CD4-positive, alpha-beta T cell treated with Interleukin-1 beta for 1 hour (primary cell): ENCODE measurements at regions not wholly inside any gene's neighbourhood (a gene's known extent, or its start where the extent isn't known, plus 50 kb on each side); places are given as distances from the start of the nearest gene placed in this dataset.
"Not testable (repeated sequence)": the region's sequence is repeated elsewhere in the genome, so short reads cannot be mapped to it uniquely, and the experiment has no call there.

Experiments used
- DNase-seq, 2 donors: peaks; one replicate each; pipeline ENCODE4 v3.0.0-alpha.2; 2020 to 2022

DNA sequence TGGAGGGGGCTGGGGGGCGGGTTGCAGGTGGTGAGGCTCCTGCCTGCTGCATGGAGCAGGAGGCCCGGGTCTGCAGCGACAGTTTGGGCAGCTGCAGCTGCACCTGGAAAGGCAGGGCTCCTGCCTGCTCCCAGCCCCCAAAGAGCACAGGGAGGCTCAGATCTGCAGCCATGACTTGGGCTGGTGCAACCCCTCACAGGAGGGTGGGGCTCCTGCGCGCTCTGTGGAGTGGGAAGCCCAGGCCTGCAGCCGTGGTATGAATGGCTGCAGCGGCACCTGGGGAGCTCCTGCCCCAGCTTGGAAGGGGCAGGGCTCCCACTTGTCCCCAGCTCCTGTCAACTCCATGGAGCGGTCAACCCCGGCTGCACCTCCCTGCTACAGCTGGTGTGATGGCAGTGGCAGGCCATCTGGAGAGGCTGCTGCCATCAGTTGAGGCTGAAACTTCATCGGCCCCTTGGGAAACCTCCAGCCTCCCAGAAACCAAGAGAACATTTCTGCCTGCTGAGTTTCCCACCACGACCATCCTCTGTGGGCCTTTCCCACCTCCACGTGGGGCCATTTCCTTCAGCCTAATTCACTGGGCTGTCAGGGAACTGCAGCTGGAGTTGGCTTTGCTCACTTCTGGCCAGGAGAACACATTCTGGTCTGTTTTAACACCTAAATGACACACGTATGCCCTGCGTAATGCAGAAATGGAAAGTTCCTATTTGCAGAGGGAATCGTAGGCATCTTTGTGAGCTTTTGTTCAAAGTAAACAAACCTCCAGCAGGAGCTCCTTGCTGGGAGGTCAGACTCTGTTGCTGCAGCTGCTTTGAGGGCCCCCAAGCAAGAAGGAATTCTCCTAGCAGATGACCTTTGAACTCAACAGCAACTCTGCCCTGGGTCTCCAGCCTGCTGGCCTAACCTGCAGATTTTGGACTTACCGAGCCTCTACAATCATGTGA is 429.0 kb downstream of the PREX1 start:
- no peak for DNase-seq

DNA sequence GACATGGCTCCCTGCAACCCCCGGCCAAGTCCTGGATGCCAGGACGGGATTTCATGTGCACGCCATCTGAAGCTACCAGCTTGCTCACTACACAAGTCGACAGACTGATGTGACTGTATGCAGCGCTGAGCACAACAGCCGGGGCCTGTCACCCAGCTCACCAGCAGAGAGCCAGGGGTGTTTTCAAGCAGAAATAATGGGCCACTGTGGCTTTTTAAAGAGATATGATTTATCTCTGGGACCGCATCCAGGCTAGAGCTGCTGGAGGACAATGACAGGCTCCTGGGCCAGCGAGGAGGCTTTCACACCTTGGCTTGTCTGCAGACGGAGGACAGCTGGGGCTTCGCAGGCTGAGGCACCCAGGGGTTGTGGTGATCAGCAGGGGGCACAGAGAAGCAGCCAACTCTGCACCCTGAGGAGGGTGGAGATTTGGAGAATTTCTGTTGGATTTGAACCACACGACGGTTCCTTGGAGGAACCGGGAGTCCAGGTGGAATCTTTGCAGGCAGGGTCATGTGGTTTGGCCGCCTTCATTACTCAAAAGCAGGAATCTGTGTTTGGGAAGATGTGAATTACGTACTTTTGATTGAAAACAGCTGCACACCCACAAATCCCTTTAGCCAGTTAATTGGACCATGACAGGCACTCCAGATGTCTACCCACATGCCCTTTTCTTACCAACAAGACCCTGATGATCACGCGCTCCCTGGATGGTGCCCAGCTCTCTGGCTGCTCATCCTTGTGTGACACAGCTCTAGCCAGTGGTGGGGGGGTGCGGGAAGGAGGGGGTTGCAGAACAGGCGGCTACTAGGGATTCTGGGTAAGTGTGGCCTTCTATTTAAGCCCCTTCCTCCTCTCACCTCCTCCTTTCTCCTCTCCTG is 430.6 kb downstream of the PREX1 start:
- not testable (repeated sequence) for DNase-seq

DNA sequence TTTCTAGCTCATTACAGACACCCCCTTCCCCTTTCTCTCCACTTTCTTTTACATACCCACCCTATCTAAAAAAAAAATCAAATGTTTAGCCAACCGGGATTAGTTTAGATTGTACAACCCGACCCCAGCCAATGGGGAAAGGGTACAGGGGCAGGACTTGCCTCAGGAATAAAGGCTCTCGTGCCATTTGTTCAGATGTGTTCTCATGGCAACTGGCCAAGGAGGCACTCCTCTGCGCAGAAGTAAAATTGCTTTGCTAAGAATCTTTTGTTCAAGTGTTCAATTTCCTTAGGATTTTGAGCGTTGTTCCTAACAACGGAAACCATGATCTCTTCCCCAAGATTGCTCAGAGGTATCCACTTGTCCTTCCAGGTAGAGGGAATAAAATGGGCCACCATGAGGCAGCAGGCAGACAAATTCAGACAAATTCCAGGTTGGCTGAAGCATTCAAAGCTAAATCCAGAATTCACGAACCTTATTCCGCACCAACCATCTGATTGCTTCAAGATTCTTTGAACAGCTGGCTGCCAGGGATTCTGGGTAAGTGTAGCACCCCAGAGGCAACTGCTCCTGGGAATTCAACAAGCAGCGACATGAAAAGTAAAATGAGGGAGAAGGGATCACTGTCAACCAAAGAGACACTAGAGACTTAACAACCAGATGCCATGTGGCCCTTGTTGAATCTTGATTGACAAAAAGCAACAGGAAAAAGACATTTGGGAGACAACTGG is 431.8 kb downstream of the PREX1 start:
- no peak for DNase-seq

DNA sequence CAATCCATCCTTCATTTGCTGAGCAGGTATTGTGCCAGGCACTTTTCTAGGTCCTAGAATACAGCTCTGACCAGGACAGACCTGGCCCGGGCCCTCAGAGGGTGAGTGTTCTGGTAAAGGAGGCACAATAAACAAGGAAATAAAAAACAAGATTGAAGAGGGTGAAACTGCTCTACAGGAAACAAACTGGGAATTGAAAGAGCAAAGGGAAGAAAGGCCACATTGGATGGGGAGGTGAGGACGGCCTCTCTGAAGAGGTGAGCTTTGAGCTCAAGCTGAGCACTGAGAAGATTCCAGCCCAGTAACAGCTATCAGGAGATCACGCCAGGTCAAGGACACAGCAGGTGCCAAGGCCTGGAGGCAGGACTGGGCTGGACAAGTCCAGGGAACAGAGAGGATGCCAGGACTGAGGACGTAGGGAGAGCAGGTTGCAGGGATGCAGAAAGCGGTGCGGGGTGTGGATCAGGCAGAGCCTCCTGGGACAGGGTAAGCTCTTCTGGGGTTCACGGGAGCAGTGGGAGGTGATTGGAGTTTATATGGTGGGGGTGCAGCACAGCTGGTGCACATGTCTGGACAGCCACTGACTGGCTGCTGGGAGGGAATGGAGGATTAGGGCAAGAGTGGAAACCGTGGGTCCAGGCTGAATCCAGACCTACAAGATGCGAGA is 433.3 kb downstream of the PREX1 start:
- DNase-seq, result no peak

DNA sequence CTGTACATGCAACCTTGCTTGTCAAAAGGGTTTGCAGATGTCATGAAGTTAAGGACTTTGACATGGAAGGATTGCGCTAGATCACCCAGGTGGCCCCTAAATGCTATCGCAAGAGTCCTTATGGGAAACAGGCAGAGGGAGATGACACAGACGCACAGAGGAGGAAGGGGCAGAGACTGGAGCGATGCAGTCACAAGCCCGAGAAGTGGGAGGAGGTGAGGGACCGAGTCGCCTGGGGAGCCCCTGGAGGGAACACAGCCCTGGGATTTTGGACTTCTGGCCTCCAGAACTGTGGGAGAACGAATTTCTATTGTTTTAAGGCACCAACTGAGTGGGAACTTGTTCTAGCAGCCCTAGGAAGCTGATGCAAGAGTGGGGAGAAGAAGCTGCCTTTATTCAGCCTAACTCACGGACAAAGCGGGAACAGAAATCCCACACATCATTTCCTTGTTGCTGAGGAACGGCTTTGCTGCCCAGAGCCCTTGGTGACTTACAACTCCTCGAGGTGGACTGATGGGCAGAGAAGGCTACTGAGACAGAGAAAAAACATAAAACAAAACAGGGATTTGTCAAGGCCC is 434.0 kb downstream of the PREX1 start:
- DNase-seq, result no peak

DNA sequence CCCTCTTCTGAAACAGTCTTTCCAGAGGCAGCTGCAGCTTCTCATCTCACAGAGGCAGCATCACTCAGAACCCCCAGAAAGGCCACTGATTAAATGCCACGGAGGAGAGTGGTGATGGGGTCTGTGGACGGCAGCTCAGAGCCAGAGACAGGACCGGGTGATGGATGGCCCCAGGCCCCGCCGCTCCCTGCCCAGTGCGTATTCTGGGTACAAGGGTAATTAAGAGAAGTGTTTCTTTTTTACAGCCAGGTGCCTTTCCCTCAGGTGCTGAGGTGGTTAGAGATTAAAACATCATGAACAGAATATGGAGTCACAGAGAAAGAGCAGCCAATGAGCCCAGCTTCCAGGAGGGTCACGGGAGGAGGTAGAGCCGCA is 434.5 kb downstream of the PREX1 start:
- DNase-seq, result no peak

DNA sequence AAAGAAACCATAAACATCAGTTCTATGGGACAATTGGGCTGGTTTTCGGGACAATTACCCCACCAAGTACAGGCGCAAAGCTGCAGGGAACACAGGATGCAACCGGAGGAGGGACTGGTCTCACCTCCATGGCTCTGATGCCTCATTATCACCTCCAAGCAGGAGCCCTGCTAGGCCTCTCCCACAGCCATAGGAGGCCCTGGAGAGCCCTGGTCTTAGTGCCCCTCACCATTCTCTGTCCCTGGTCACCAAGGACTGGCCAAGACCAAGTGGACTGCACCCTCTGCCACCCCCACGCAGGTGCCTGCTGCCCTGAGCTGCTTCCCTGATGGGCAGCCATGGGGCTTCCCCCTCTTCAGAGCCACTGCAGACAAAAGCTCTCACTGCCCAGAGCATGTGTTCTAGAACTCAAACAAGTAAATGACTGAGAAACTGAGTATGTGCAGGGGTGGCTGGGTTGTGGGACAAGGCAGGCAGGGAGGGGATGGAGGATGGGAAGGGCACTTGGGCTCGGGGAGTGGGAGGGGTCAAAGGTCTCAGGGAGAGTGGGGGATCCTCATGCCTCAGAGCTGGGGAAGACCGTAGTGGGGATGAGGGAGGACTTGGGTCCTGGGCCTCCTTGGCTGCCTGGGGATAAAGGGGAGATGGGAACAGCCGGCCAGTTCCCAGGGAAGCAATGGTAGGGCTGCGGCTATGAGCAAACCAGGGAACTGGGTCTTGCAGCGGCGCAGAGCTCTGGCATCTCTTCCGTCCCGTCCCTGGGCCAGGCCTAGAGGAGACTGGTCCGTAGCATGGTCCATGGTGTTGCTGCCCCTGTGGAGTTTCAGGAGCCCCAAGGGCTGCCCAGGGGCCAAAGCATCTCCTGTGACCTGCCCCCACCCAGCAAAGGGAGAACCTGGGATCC is 435.1 kb downstream of the PREX1 start:
- DNase-seq, result no peak

DNA sequence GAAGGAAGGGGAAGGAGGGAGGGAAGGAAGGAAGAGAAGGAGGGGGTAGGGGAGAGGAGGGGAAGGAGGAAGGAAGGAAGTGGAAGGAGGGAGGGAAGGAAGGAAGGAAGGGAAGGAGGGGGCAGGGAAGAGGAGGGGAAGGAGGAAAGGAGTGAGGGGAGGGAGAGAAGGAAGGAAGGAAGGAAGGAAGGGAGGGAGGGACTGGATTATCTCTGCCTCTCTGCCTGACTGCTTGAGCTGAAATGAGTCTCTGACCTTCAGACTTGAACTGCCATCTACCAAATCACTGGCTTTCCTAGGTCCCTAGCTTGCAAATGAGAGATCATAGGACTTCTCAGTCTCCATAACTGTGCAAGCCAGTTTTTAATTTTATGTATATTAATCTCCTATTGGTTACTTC is 436.8 kb downstream of the PREX1 start:
- DNase-seq, result no peak

DNA sequence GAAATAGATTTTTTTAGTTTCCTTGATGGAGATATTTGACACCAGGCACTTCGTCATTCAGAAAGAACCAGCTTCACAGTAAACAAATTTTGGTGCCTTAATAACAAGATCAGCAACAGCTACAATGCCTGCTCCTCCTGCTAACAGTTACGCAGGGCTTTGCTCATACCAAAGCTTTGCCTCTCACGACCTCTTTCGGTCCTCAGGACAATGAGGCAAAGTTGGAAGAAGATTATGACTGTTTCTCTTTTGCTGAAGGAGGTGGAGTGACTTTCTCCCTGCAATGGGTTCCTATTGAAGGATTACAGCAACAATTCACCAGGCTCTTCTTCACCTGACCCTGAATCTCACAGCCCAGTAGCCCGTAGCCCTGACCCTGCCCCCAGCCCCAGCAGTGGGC is 440.1 kb downstream of the PREX1 start:
- no peak for DNase-seq

DNA sequence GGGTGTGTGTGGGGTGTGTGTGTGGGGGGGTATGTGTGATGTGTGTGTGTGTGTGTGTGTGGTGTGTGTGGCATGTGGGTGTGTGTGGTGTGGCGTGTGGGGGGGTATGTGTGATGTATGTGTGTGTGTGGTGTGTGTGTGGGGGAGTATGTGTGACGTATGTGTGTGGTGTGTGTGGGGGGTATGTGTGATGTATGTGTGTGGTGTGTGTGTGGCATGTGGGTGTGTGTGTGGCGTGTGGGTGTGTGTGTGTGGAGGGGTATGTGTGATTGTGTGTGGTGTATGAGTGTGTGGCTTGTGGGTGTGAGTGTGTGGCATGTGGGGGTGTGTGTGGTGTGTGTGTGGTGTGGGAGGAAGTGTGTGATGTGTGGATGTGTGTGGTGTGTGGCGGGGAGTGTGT is 442.3 kb downstream of the PREX1 start:
- DNase-seq, result no peak

DNA sequence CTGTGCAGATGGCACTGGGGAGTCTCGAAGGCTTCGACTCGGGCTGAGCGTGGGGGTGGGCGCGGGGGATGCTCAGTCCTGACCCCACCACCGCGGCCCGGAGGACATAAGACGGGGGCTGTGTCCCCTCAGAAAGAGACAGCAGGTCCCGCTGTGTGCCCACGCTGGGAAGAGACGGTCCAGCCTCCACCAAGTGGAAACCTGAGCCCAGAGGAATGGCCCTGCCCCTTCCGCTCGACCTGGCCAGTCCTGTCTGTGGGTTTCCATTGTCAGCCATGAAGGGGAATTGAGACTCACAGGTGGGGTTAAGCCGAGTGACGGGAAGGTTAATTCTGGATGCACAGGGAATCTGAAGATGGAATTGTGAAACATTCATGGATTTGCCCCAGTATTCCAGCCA is 442.7 kb downstream of the PREX1 start:
- no peak for DNase-seq

DNA sequence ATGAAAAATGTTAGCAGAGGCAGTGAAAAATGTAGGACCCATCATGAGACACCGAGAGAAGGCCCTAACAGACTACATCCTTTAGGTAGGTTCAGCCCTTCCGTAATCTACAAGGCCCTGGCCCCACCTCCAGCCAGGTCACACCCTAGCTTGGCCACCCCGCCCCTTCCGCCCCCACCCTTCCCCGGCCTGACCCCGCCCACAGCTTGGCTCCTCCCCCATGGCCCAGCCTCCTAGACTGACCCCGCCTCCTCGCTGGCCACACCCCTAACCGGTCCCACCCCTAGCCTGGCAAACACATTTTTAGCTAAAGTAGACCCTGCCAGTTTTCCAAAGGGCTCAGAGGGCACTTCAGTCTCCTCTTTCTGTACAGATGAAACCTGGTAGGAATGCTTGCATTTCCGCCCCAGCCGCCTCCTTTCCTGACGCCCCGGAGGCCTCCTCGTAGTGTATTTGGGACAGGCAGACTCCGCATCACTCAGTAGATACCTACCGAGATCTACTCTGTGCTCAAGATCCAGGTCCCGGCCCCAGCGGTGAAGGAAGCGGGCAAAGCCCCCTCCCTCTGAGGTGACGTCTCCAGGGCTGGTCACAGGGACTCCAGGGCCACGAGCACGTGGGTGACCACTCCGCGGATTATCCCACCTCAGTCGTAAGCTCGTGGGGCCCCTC is 443.5 kb downstream of the PREX1 start:
- peak in 1 of 2 donors; percentile 11 for DNase-seq

DNA sequence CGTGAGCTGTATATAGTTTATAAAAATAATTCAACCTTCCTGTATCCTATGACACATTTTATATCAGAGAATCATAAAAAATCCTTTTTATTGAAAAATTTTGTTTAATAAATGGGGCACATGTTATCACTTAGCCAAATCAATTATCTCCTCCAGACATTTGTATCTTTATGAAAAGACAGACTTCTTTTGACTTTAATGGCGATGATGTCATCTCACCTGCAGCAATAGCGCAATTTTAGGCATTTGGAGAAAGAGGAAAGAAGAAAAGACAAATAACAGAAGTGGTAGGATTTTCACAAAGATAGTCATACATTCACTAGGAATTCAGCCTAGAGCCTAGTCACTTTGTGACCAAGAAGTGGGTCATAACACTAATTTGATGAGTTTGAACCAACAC is 444.5 kb downstream of the PREX1 start:
- DNase-seq, result no peak

DNA sequence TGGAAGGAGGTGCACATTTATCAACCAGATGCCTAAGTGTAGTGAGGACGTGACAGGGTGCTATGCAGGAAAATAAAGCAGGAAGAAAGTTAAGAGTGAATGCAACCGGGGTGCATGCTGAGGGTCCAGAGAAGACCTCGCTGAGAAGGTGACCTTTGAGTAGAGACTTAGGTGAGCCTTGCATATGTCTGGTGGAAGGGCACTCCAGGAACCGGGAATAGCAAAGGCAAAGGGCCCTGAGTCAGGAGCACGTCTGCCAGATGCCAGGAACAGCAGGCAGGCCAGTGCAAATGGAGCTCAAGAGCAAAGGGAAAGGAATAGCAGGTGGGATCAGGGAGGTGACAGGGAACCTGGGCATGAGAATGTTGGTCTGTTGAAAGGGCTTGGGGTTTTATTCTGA is 445.5 kb downstream of the PREX1 start:
- no peak for DNase-seq

DNA sequence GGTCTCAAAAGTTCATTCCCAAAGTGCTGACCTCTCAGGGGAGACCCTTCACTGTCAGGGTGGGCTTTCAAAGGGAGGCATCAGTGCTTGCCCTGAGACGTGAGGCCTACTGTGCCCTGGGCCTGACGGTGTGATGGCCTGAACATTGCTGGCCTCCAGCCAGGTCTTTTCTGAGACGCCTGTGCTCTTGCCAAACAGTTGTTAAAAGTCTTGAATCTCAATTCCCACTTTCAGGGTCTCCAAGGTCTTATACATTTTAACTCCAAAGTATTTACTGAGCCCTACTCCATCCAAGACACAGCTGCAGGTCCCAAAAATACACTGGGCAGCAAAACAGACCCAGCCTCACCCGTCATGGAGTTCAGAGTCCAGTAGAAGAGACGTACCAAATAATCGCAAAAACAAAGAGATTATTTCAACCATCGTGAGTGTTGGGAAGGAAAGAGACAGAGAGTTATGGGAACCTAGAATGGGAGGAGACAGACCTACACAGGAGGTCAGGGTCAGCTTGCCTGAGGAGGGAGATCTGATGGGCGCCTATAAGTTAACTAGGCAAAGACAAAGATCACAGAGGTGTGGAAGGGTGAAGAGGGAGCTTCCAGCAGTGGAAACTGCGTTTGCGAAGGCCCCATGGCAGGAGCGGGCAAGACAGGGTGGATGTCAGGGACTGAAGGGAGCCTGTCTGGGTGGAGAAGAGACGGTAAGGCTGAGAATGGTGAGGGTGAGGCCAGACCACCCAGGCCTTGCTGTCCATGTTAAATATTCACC is 446.3 kb downstream of the PREX1 start:
- no peak for DNase-seq

DNA sequence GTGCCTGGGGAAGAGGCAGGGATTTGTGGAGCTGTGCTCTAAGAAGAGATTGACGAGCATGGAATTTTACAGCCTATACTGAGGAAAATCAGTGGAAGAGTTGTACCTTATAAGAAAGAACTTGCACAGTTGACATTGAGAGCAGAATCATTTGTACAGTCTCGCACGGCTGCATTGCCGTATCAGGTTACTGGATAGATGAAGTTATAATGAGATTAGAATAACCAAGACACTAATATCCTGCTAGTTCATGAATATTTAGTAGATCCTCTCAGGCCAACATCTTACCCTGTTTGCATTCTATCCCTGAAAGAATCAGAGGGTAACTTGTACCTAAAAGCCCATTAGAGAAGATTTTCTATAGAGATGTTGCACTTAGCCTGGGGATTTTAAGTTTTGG is 447.1 kb downstream of the PREX1 start:
- DNase-seq, result no peak

DNA sequence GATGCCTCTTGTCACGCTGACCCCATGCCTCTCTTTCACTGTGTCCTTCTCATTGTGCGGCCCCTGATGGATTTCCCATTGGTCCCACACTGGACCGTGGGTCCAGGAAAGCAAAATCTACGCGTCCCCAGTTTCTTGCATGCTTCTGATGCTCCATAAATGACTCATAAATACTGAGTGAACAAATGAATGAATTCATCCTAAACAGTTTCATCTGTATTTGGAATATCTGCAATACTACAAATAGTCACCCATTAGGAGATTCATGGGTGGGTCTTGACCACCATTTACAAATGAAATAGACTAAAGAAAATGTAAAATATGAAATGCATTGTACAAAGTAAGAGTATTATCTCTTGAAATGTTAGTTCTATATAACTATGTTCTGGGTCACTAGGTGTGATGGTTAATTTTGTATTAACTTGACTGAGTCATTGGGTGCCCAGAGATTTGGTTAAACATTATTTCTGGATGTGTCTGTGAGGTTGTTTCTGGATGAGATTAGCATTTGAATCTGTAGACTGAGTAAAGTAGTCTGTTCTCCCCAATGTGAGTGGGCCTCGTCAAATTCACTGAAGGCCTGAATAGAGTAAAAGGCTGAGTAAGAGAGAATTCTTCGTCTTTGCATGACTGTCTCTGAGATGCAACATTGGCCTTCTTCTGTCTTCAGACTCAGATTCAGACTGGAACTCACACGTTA is 448.7 kb downstream of the PREX1 start:
- DNase-seq, result no peak

DNA sequence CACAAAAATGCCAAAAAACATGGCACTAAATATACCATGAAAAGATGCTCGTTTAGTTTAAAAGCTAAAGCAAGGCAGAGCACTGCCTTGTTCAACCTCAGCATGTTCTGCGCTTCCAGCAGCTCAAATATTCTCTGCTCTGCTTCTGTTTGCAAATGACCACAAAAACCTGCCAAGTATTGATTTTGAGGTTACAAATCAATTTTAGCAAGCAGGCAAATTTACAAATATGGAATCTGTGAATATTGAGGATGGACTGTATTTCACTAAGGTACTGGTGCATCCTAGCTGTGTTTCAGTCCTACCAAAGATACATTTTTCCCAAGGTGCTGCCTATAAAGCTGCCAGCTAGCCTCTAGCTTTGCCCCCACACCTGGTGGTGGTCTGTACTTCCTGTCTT is 449.9 kb downstream of the PREX1 start:
- DNase-seq, result no peak

DNA sequence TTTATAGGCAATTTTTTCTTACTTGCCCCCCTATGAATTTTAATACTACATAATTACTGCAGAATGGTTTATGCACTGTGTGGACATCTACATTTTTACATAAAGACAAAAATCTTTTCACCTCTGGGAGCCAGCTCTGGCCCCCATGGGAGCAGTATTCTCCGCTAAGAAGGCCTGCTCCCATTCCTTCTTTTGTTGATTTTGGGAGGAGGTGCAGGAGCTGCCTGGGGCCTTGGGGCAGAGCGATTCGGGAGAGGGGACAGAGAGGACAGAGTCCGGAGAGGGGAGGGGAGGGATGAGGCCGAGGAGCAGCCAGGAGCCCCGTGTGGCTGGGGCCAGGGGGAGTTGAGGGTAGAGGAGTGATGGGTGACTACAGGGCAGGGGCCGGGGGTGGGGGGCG is 452.0 kb downstream of the PREX1 start:
- no peak for DNase-seq
